ENCODE measurements at regions not wholly inside any gene's neighbourhood (a gene's known extent, or its start where the extent isn't known, plus 50 kb on each side); places are given as distances from the start of the nearest gene placed in this dataset.

DNA sequence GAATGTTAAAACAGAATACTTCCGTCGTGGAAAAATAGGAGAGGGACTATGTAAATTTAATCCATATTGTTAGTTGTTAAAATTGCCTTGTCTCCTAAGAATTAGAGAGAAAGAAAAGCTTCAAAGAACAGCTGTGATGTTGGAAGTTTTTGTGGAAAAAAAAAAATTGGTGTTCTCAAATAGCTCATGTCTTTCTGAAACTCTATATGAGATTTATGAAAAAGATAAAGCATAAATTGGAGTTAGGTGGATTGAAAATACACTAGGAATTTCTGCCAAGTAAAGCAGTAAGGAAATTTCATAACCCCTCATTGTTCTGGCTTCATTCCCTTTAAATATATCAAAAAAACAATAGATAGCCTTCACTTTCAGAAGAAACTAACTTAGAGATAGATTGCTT lies 274.0 kb upstream of the ADAMTS5 start:
- no peaks in the 10 kb centered on the region for H3K27me3 ChIP-seq (ENCODE audit: insufficient read depth, low read length)
- no peak overlapping the region for H2AFZ ChIP-seq (ENCODE audit: low read length, unreplicated experiment)
- H3K27ac ChIP-seq (ENCODE audit: low read depth, low read length), result no peak overlapping the region
- H3K36me3 ChIP-seq (ENCODE audit: insufficient read depth, low read length), result no peaks in the 10 kb centered on the region
- no peak overlapping the region for H3K4me3 ChIP-seq (ENCODE audit: low read depth, low read length)
- H3K79me2 ChIP-seq (ENCODE audit: control insufficient read depth, insufficient read depth, low read length, unreplicated experiment), result no peaks in the 10 kb centered on the region
- H3K4me1 ChIP-seq (ENCODE audit: control insufficient read depth, insufficient read depth, low read length, unreplicated experiment), result peaks cover 24% of the 10 kb centered on the region

DNA sequence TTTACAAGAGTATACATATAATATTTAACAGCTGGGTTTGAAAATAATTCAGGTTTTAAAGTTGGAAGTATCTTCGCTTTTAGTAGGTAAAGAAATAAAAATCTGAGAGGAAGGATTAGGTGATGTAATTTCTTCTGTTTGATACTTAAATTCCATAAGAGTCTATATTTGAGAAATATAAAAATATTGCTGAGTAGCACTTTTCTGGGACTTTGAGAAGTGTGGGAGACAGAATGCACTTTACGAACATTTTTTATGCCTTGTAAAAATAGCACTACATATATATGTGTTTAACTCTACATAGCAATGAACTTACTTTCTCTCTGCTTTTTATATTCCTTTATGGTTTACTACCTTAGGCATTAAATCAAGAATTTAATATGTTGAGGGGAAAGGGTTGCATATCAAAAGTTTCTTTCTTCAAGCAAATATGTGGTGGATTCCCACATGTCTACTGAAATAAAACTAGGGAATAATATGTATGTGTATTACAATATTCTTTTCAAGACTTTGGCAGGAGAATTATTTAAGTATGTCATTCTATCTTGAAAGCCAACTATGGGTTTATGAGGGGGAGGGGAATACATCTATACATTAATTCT lies 266.7 kb upstream of the ADAMTS5 start:
- Histone ChIP-seq H3K4me1 (ENCODE audit: control insufficient read depth, insufficient read depth, low read length, unreplicated experiment) (no peaks in the 10 kb centered on the region), H2AFZ (ENCODE audit: low read length, unreplicated experiment) (no peak overlapping the region), H3K36me3 (ENCODE audit: insufficient read depth, low read length) (no peaks in the 10 kb centered on the region), H3K4me3 (ENCODE audit: low read depth, low read length) (no peak overlapping the region), H3K79me2 (ENCODE audit: control insufficient read depth, insufficient read depth, low read length, unreplicated experiment) (no peaks in the 10 kb centered on the region), H3K27ac (ENCODE audit: low read depth, low read length) (no peak overlapping the region), H3K27me3 (ENCODE audit: insufficient read depth, low read length) (no peaks in the 10 kb centered on the region)

DNA sequence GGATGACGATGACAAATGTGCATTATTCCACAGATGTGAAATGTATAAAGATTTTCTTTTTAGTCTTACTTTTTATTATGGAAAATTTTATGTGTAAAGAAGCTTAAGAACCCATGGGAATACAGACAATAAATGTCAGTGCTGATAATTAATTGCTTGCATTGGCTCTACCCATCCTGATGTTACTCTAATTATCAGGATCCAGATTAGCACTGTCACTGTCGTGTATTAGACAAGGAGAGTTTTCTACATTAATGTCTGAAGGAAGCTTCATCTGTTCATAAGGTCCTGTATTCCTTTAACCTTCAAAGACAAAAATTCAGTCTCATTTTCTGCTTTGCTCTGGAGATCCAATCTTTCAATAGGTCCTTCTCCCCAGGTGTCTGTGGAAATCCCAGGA lies 259.1 kb upstream of the ADAMTS5 start:
- Histone ChIP-seq H3K4me3 (ENCODE audit: low read depth, low read length) (no peak overlapping the region), H3K4me1 (ENCODE audit: control insufficient read depth, insufficient read depth, low read length, unreplicated experiment) (peaks cover 29% of the 10 kb centered on the region), H3K36me3 (ENCODE audit: insufficient read depth, low read length) (no peaks in the 10 kb centered on the region), H2AFZ (ENCODE audit: low read length, unreplicated experiment) (no peak overlapping the region), H3K79me2 (ENCODE audit: control insufficient read depth, insufficient read depth, low read length, unreplicated experiment) (no peaks in the 10 kb centered on the region), H3K27ac (ENCODE audit: low read depth, low read length) (peak overlapping the region; percentile 55; the same call in 1 of the 2 replicates), H3K27me3 (ENCODE audit: insufficient read depth, low read length) (no peaks in the 10 kb centered on the region)

DNA sequence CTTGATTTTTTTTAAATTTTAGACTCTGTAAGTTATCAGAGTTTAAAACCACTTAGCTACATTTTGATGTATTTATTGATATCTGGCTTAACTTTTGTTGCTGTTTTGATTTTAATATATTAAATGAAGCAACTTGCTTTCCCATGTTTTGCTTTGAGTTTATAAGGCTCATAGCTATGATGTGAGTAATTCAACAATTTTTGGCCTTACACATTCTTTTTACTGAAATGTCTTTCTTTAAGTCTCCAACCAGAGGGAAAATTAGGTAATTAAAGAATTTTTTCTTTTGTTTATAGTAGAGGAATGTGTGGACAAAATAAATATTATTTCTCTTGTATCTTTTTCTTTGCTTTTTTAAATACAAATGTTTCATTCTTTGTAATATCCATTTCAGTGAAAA lies 258.3 kb upstream of the ADAMTS5 start:
- peak overlapping the region; percentile 35 for H2AFZ ChIP-seq (ENCODE audit: low read length, unreplicated experiment)

DNA sequence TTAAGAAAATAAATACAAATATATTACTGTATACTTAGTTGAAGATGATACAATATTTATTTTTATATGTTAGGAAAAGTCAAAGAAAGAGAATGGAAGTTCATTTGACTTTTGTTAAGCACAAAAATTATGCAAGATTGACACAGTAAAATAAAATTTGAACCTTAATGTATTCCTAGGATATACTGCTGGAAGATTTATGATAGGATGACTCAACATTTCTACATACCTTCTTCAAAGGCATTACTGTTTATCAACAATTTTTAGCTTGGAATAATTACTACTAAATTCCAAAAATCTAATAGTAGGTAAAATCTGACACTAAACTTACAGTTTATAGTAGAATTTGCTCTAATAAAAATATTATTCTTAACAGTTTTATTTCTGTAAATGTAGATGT lies 257.3 kb upstream of the ADAMTS5 start:
- Histone ChIP-seq H3K27ac (ENCODE audit: low read depth, low read length) (no peak overlapping the region; the same call in 1 of the 2 replicates), H3K36me3 (ENCODE audit: insufficient read depth, low read length) (no peaks in the 10 kb centered on the region), H2AFZ (ENCODE audit: low read length, unreplicated experiment) (no peak overlapping the region), H3K4me1 (ENCODE audit: control insufficient read depth, insufficient read depth, low read length, unreplicated experiment) (peaks cover 46% of the 10 kb centered on the region), H3K4me3 (ENCODE audit: low read depth, low read length) (no peak overlapping the region), H3K79me2 (ENCODE audit: control insufficient read depth, insufficient read depth, low read length, unreplicated experiment) (no peaks in the 10 kb centered on the region), H3K27me3 (ENCODE audit: insufficient read depth, low read length) (no peaks in the 10 kb centered on the region)

More for the DNA sequence above, 258.3 kb upstream of the ADAMTS5 start:
- Histone ChIP-seq H3K36me3 (ENCODE audit: insufficient read depth, low read length) (no peaks in the 10 kb centered on the region), H3K27me3 (ENCODE audit: insufficient read depth, low read length) (no peaks in the 10 kb centered on the region), H3K27ac (ENCODE audit: low read depth, low read length) (peak overlapping the region; percentile 55), H3K4me1 (ENCODE audit: control insufficient read depth, insufficient read depth, low read length, unreplicated experiment) (peaks cover 37% of the 10 kb centered on the region), H3K79me2 (ENCODE audit: control insufficient read depth, insufficient read depth, low read length, unreplicated experiment) (no peaks in the 10 kb centered on the region), H3K4me3 (ENCODE audit: low read depth, low read length) (no peak overlapping the region)

DNA sequence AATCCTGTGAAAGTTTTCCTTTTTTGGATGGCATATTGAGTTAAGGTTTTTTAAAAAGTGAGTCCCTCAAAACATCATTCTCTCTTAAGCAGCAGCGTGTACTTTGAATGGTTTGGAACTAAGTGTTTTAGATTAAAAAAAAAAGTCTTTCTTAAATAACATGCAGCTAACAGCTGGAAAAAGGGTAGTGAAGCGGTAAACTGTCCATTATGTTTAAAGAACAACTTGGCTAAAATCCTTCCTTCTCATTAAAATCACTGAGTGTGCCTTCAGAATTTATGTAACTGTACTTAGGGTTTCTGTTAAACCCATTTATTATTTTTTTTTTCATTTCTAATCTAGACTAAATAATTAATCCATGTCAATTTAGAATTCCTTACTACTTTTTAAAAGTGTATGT lies 254.2 kb upstream of the ADAMTS5 start:
- Histone ChIP-seq H3K4me1 (ENCODE audit: control insufficient read depth, insufficient read depth, low read length, unreplicated experiment) (peaks cover 53% of the 10 kb centered on the region), H3K4me3 (ENCODE audit: low read depth, low read length) (no peak overlapping the region), H3K79me2 (ENCODE audit: control insufficient read depth, insufficient read depth, low read length, unreplicated experiment) (no peaks in the 10 kb centered on the region), H3K27ac (ENCODE audit: low read depth, low read length) (peak overlapping the region; percentile 91; the same call in 1 of the 2 replicates), H2AFZ (ENCODE audit: low read length, unreplicated experiment) (no peak overlapping the region), H3K27me3 (ENCODE audit: insufficient read depth, low read length) (no peaks in the 10 kb centered on the region), H3K36me3 (ENCODE audit: insufficient read depth, low read length) (no peaks in the 10 kb centered on the region)

DNA sequence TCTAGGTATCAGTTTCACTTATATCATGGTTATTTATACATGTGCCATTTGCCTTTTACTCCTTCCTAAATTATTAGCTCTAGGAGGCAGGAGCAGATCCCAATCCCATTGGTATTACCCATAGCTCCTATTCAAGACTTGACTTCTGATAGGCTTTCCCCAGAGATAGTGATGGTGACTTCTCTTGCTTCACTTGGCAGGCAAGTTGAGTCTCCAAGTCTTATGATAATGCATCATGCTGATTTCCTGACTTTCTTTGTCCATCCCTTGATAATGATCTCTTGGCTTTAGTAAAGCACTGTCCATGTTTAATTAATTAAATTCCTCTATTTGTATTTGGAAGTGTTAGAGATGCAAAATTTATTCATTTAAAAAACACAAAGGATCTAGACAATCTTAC lies 253.5 kb upstream of the ADAMTS5 start:
- H2AFZ ChIP-seq (ENCODE audit: low read length, unreplicated experiment), result no peak overlapping the region
- H3K36me3 ChIP-seq (ENCODE audit: insufficient read depth, low read length), result no peaks in the 10 kb centered on the region
- no peak overlapping the region for H3K4me3 ChIP-seq (ENCODE audit: low read depth, low read length)

DNA sequence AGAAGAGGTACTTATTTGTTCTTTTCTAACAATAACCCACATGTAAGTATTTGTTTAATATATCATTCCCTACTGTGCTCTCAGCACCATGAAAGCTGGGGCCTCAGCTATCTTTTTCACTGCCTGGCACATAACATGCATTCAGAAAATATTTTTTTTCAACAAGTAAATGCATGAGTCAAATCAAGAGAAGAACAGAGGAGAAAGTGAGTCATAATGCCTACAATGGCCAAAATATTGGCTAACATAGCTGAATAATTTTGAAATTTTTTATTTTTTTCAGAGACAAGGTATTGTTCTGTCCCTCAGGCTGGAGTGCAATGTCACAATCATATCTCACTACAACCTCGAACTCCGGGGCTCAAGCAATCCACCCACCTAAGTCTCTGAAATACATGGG lies 252.2 kb upstream of the ADAMTS5 start:
- Histone ChIP-seq H3K36me3 (ENCODE audit: insufficient read depth, low read length) (no peaks in the 10 kb centered on the region), H3K4me1 (ENCODE audit: control insufficient read depth, insufficient read depth, low read length, unreplicated experiment) (peaks cover 34% of the 10 kb centered on the region), H2AFZ (ENCODE audit: low read length, unreplicated experiment) (peak overlapping the region; percentile 57), H3K27me3 (ENCODE audit: insufficient read depth, low read length) (no peaks in the 10 kb centered on the region), H3K27ac (ENCODE audit: low read depth, low read length) (peak overlapping the region; percentile 91), H3K4me3 (ENCODE audit: low read depth, low read length) (no peak overlapping the region), H3K79me2 (ENCODE audit: control insufficient read depth, insufficient read depth, low read length, unreplicated experiment) (no peaks in the 10 kb centered on the region)

More for the DNA sequence above, 253.5 kb upstream of the ADAMTS5 start:
- H3K79me2 ChIP-seq (ENCODE audit: control insufficient read depth, insufficient read depth, low read length, unreplicated experiment), result no peaks in the 10 kb centered on the region
- H3K4me1 ChIP-seq (ENCODE audit: control insufficient read depth, insufficient read depth, low read length, unreplicated experiment), result peaks cover 47% of the 10 kb centered on the region
- H3K27me3 ChIP-seq (ENCODE audit: insufficient read depth, low read length), result no peaks in the 10 kb centered on the region
- H3K27ac ChIP-seq (ENCODE audit: low read depth, low read length), result peak overlapping the region; percentile 91; the same call in 1 of the 2 replicates

DNA sequence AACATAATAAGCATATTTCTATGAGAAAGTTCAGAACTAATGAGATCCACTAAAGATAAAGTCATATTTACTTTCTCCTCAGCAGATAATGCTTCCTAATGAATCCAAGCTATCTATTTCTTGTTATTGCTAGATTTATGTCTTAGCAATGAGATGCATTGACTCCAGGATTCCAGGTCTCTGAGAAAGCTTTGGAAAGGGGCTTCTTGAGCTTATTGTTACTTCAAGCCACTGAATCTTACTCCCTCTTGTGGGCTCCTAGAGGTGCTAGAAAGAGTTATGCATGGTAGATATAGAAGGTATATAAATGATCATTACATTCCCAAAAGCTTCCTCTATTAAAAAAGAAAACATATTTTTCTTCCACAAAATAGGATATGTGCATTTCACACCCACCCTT lies 246.4 kb upstream of the ADAMTS5 start:
- no peaks in the 10 kb centered on the region for H3K79me2 ChIP-seq (ENCODE audit: control insufficient read depth, insufficient read depth, low read length, unreplicated experiment)
- H3K36me3 ChIP-seq (ENCODE audit: insufficient read depth, low read length), result no peaks in the 10 kb centered on the region
- no peak overlapping the region for H3K27ac ChIP-seq (ENCODE audit: low read depth, low read length)
- no peak overlapping the region for H2AFZ ChIP-seq (ENCODE audit: low read length, unreplicated experiment)
- H3K4me1 ChIP-seq (ENCODE audit: control insufficient read depth, insufficient read depth, low read length, unreplicated experiment), result peaks cover 2% of the 10 kb centered on the region
- H3K4me3 ChIP-seq (ENCODE audit: low read depth, low read length), result no peak overlapping the region
- H3K27me3 ChIP-seq (ENCODE audit: insufficient read depth, low read length), result no peaks in the 10 kb centered on the region

DNA sequence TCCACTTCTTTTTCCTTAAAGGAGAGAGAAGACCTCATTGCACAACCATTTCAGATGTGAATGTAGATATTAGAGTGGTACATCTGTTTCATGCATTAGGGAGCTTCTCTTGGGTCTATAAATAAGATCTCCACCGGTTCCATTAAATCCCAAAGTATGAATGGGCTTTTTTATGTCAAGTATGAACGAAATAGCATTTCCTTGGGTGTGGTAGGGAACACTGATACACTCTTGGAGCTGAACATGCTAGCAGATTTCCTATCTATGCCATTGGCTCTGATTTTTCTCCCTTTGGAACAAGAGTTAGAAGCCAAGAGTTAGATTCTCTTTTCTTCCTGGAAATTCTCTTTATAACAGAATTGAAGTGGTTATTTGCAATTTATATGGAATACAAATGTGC lies 245.6 kb upstream of the ADAMTS5 start:
- H2AFZ ChIP-seq (ENCODE audit: low read length, unreplicated experiment), result no peak overlapping the region
- H3K4me1 ChIP-seq (ENCODE audit: control insufficient read depth, insufficient read depth, low read length, unreplicated experiment), result no peaks in the 10 kb centered on the region
- no peaks in the 10 kb centered on the region for H3K27me3 ChIP-seq (ENCODE audit: insufficient read depth, low read length)
- no peak overlapping the region for H3K4me3 ChIP-seq (ENCODE audit: low read depth, low read length)
- H3K36me3 ChIP-seq (ENCODE audit: insufficient read depth, low read length), result no peaks in the 10 kb centered on the region
- H3K79me2 ChIP-seq (ENCODE audit: control insufficient read depth, insufficient read depth, low read length, unreplicated experiment), result no peaks in the 10 kb centered on the region
- H3K27ac ChIP-seq (ENCODE audit: low read depth, low read length), result no peak overlapping the region

DNA sequence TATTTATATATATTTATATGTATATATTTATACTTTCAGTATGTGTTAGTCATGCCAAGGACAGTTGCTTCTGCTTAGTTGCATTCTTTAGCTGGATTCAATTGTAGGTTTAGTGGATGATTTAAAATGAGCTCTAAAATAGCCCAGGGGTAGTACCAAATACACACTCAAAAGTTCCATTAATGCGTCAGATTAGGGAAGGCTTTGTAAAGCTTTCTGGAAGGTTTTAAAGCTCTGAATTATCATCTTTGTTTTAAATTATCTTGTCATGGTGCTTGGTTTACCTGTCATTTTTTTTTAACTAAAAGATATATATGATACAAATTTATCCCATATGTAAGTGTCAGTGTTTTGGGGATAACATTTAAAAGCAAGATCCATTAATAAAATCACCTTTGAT lies 242.7 kb upstream of the ADAMTS5 start:
- no peaks in the 10 kb centered on the region for H3K79me2 ChIP-seq (ENCODE audit: control insufficient read depth, insufficient read depth, low read length, unreplicated experiment)
- no peak overlapping the region for H3K27ac ChIP-seq (ENCODE audit: low read depth, low read length)
- H3K4me3 ChIP-seq (ENCODE audit: low read depth, low read length), result no peak overlapping the region
- no peaks in the 10 kb centered on the region for H3K27me3 ChIP-seq (ENCODE audit: insufficient read depth, low read length)
- no peaks in the 10 kb centered on the region for H3K36me3 ChIP-seq (ENCODE audit: insufficient read depth, low read length)
- H2AFZ ChIP-seq (ENCODE audit: low read length, unreplicated experiment), result no peak overlapping the region
- H3K4me1 ChIP-seq (ENCODE audit: control insufficient read depth, insufficient read depth, low read length, unreplicated experiment), result no peaks in the 10 kb centered on the region
